GM10248 (cell line): ENCODE measurements at regions not wholly inside any gene's neighbourhood (a gene's known extent, or its start where the extent isn't known, plus 50 kb on each side); places are given as distances from the start of the nearest gene placed in this dataset.

ENCODE experiments used
- CTCF ChIA-PET: fragments of 300-600 bp; sonication (Branson Sonifier 250); formaldehyde crosslinking; extraction: SDS; loops from one replicate; lab custom pipeline; 2021; ENCODE audit warnings: antibody characterized with exemption; lab: Yijun Ruan, JAX
- POLR2A ChIA-PET: fragments of 350-650 bp; sonication (Branson Sonifier 250); formaldehyde crosslinking; extraction: SDS; loops from one replicate; lab custom pipeline; 2020; ENCODE audit warnings: antibody characterized with exemption; lab: Yijun Ruan, JAX
- DNase-seq: peaks from one replicate; pipeline ENCODE4 v3.0.0; 2012; ENCODE audit errors: extremely low spot score
- TF ChIP-seq, protein P1 (sequence below): IDR thresholded peaks from 2 replicates; pipeline ENCODE4 v1.5.1; 2012; ENCODE audit warnings: mild to moderate bottlenecking, low read depth; ENCODE audit errors: extremely low read depth, missing control alignments, control extremely low read depth

DNA sequence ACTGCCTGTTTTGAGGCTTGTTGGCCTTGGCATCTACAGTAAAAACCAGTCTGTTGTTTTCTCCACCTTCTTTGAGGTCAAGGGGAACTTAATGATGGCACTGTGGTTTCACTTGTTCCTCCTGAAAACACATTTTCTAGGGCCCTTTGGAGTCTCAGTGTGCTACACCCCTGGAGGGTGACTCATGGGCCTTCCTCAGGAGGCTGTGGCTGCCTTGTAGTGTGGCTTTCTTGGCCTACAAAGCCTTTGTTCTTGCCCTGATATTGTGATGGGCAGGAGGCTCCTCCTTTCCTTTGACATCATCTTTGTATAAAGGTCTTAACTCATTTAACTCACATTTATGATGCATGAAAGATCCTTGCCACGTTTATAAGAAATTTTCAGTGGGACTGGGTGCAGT is 56.3 kb upstream of the GPBP1 start:
- DNase-seq, result no peak
- ChIA-PET POLR2A (no interaction called here), CTCF (no interaction called here)
- TF ChIP-seq, protein P1, sequence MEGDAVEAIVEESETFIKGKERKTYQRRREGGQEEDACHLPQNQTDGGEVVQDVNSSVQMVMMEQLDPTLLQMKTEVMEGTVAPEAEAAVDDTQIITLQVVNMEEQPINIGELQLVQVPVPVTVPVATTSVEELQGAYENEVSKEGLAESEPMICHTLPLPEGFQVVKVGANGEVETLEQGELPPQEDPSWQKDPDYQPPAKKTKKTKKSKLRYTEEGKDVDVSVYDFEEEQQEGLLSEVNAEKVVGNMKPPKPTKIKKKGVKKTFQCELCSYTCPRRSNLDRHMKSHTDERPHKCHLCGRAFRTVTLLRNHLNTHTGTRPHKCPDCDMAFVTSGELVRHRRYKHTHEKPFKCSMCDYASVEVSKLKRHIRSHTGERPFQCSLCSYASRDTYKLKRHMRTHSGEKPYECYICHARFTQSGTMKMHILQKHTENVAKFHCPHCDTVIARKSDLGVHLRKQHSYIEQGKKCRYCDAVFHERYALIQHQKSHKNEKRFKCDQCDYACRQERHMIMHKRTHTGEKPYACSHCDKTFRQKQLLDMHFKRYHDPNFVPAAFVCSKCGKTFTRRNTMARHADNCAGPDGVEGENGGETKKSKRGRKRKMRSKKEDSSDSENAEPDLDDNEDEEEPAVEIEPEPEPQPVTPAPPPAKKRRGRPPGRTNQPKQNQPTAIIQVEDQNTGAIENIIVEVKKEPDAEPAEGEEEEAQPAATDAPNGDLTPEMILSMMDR, result no peak

DNA sequence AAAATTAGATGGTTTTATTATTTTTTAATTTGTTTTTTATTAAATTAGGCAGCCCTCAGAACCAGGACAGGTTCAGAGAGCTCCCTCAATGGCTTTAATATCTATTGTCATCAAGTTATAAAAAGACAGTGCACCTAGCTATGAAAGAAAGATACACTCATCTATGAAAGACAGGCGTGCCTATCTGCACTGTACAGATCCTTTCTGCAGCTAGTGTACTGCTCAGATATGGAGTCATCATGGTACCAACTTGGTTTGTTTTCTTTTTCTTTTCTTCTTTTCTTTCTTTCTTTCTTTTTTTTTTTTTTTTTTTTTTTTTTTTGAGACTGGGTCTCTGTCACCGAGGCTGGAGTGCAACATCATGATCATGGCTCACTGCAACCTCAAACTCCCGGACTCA is 54.8 kb upstream of the GPBP1 start:
- TF ChIP-seq, protein P1, result no peak
- CTCF ChIA-PET, result interaction anchor here (1.7 kb wide), 1 partner anchor 19 kb away, joined by 4 read pairs; no protein-coding TSS in a partner anchor
- no peak for DNase-seq
- POLR2A ChIA-PET, result no interaction called here

DNA sequence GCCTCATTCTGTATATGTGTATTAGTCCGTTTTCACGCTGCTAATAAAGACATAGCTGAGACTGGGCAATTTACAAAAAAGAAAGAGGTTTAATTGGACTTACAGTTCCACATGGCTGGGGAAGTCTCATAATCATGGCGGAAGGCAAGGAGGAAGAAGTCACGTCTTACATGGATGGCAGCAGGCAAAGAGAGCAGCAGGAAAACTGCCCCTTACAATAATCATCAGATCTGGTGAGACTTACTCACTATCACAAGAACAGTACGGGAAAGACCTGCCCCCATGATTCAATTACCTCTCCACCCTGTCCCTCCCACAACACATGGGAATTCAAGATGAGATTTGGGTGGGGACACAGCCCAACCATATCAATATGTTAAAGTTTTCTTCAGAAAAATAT is 49.8 kb upstream of the GPBP1 start:
- ChIA-PET CTCF (interaction anchor here (1.2 kb wide), 1 partner anchor 31 kb away, joined by 3 read pairs; no protein-coding TSS in a partner anchor), POLR2A (no interaction called here)
- TF ChIP-seq, protein P1, result no peak
- DNase-seq, result no peak
